Gastrocnemius medialis (tissue), 4 donors: ENCODE measurements at regions not wholly inside any gene's neighbourhood (a gene's known extent, or its start where the extent isn't known, plus 50 kb on each side); places are given as distances from the start of the nearest gene placed in this dataset.

Source experiments
- ATAC-seq, 2 donors: fragments of 150-250 bp; one replicate each; pipeline ENCODE4 v1.9.1; 2016
- DNase-seq, 2 donors: peaks; one replicate each; pipeline ENCODE4 v3.0.0-alpha.2; 2019
- H3K27ac ChIP-seq, 4 donors: fragments of 200-600 bp; sonication (generic); 1 replicate in 1 of 4; 2 replicates in 3 of 4; pipeline ENCODE4 v1.5.1; 2016 to 2018; ENCODE audit warnings: mild to moderate bottlenecking in 2 of 4, moderate library complexity in 1 of 4
- H3K27me3 ChIP-seq, 3 donors: fragments of 200-600 bp; sonication (generic) in 2 of 3; 1 replicate in 1 of 3; 2 replicates in 2 of 3; pipeline versions ENCODE4 v1.5.1 to v1.6.0; 2016 to 2019; ENCODE audit warnings: mild to moderate bottlenecking in 1 of 3, moderate library complexity in 1 of 3
- H3K36me3 ChIP-seq, 2 donors: fragments of 200-600 bp; sonication (generic) in 1 of 2; one replicate each; pipeline ENCODE4 v1.5.1; 2017 to 2018
- H3K4me1 ChIP-seq, 2 donors: fragments of 200-600 bp; sonication (generic) in 1 of 2; one replicate each; pipeline ENCODE4 v1.5.1; 2016 to 2017; ENCODE audit warnings: mild to moderate bottlenecking in 2 of 2
- H3K4me3 ChIP-seq, 4 donors: fragments of 200-600 bp; sonication (generic) in 3 of 4; 1 replicate in 1 of 4; 2 replicates in 3 of 4; pipeline ENCODE4 v1.5.1; 2016 to 2019; ENCODE audit warnings: mild to moderate bottlenecking in 2 of 4
- H3K9me3 ChIP-seq, 3 donors: fragments of 200-600 bp; sonication (generic) in 2 of 3; 1 replicate in 1 of 3; 2 replicates in 2 of 3; pipeline ENCODE4 v1.5.1; 2016 to 2019
- CTCF ChIP-seq, 5 experiments: fragments of 450-650 bp in 3 of 5; fragments of 200-600 bp in 2 of 5; sonication (generic) in 2 of 5; IDR thresholded peaks in 4 of 5; conservative IDR thresholded peaks in 1 of 5; 1 replicate in 4 of 5; 2 replicates in 1 of 5; pipeline ENCODE4 v1.5.1; 2016 to 2019; ENCODE audit warnings: antibody characterized with exemption in 5 of 5, mild to moderate bottlenecking in 3 of 5, moderate library complexity in 3 of 5
- POLR2A ChIP-seq, 2 donors: fragments of 450-650 bp; IDR thresholded peaks; one replicate each; pipeline ENCODE4 v1.6.1; 2017; ENCODE audit warnings: antibody characterized with exemption in 2 of 2, mild to moderate bottlenecking in 2 of 2, moderate library complexity in 2 of 2
- in situ Hi-C, 4 donors: fragments of 200-750 bp; cut with MboI; loops; one replicate each; pipeline versions ENCODE4 v1.15.0 to v1.8.0; 2017; ENCODE audit warnings: low sequenced_read_pairs in 4 of 4
- intact Hi-C: fragments of 100-400 bp; cut with DNase I; formaldehyde crosslinking; loops from one replicate; pipeline ENCODE4 v1.15.1; 2023; ENCODE audit warnings: low total_unique reads

- no peaks in the 10 kb centered on the region for H3K27me3 ChIP-seq
- intact Hi-C loops (no loop called here), in situ Hi-C loops (no loop called here)
- no peaks in the 10 kb centered on the region for H3K36me3 ChIP-seq
- H3K27ac ChIP-seq, result no peak overlapping the region
- DNase-seq (no peak), ATAC-seq (no peak)
- H3K9me3 ChIP-seq, result no peaks in the 10 kb centered on the region
- no peak overlapping the region for H3K4me3 ChIP-seq
- no peaks in the 10 kb centered on the region for H3K4me1 ChIP-seq
- TF ChIP-seq POLR2A (IDR thresholded peaks at IDR 0.05), result no peak
- no peak for TF ChIP-seq CTCF (IDR thresholded peaks at IDR 0.05 in 4 of 5, conservative IDR thresholded peaks at IDR 0.05 in 1 of 5)
These were observed 110.6 kb downstream of the CD164 start for GRCh38 chr6:109271622-109272021.

- Histone ChIP-seq H3K27me3 (no peaks in the 10 kb centered on the region), H3K36me3 (no peaks in the 10 kb centered on the region), H3K4me1 (no peaks in the 10 kb centered on the region), H3K4me3 (no peak overlapping the region), H3K27ac (no peak overlapping the region), H3K9me3 (no peaks in the 10 kb centered on the region)
- TF ChIP-seq CTCF (IDR thresholded peaks at IDR 0.05 in 4 of 5, conservative IDR thresholded peaks at IDR 0.05 in 1 of 5) (no peak), POLR2A (IDR thresholded peaks at IDR 0.05) (no peak)
- DNase-seq (no peak), ATAC-seq (no peak)
- in situ Hi-C loops, result no loop called here
- intact Hi-C loops, result no loop called here
These were observed 112.2 kb downstream of the CD164 start for GRCh38 chr6:109269953-109270517.

- Histone ChIP-seq H3K4me1 (no peaks in the 10 kb centered on the region), H3K9me3 (no peaks in the 10 kb centered on the region), H3K27me3 (no peaks in the 10 kb centered on the region), H3K4me3 (no peak overlapping the region), H3K27ac (no peak overlapping the region), H3K36me3 (no peaks in the 10 kb centered on the region)
- intact Hi-C loops (no loop called here), in situ Hi-C loops (no loop called here)
- DNase-seq (no peak), ATAC-seq (no peak)
- TF ChIP-seq CTCF (IDR thresholded peaks at IDR 0.05 in 4 of 5, conservative IDR thresholded peaks at IDR 0.05 in 1 of 5) (no peak), POLR2A (IDR thresholded peaks at IDR 0.05) (no peak)
These were observed 113.2 kb downstream of the CD164 start for GRCh38 chr6:109269057-109269456.

GRCh38 chr6:109265530-109265929, 116.7 kb downstream of the CD164 start:
- Histone ChIP-seq H3K4me3 (no peak overlapping the region), H3K27me3 (no peaks in the 10 kb centered on the region), H3K36me3 (no peaks in the 10 kb centered on the region), H3K9me3 (no peaks in the 10 kb centered on the region), H3K4me1 (no peaks in the 10 kb centered on the region), H3K27ac (no peak overlapping the region)
- TF ChIP-seq POLR2A (IDR thresholded peaks at IDR 0.05), result no peak
- intact Hi-C loops, result no loop called here
- in situ Hi-C loops, result no loop called here
- no peak for ATAC-seq
- no peak for DNase-seq

GRCh38 chr6:109263873-109264700, 118.2 kb downstream of the CD164 start:
- in situ Hi-C loops, result no loop called here
- DNase-seq, result no peak
- no peak overlapping the region for H3K27ac ChIP-seq
- ATAC-seq, result no peak
- no peaks in the 10 kb centered on the region for H3K27me3 ChIP-seq
- intact Hi-C loops, result no loop called here
- H3K36me3 ChIP-seq, result no peaks in the 10 kb centered on the region
- no peak for TF ChIP-seq CTCF (IDR thresholded peaks at IDR 0.05 in 4 of 5, conservative IDR thresholded peaks at IDR 0.05 in 1 of 5)
- TF ChIP-seq POLR2A (IDR thresholded peaks at IDR 0.05), result no peak
- no peak overlapping the region for H3K4me3 ChIP-seq
- H3K9me3 ChIP-seq, result no peaks in the 10 kb centered on the region
- no peaks in the 10 kb centered on the region for H3K4me1 ChIP-seq
